ENCODE measurements at regions not wholly inside any gene's neighbourhood (a gene's known extent, or its start where the extent isn't known, plus 50 kb on each side); places are given as distances from the start of the nearest gene placed in this dataset.

- TF ChIP-seq HOMEZ (CRISPR knock-in tag; IDR thresholded peaks at IDR 0.05) = no peak
- TF ChIP-seq ZNF75A (CRISPR knock-in tag; IDR thresholded peaks at IDR 0.05) = no peak
- no peak for TF ChIP-seq ZFX (CRISPR knock-in tag; IDR thresholded peaks at IDR 0.05)
- TF ChIP-seq FOS (IDR thresholded peaks at IDR 0.05; ENCODE audit: extremely low read depth, insufficient read length) = no peak
- TF ChIP-seq FOXP4 (CRISPR knock-in tag; IDR thresholded peaks at IDR 0.05; ENCODE audit: borderline replicate concordance) = no peak
- no peak for TF ChIP-seq RNF219 (CRISPR knock-in tag; IDR thresholded peaks at IDR 0.05)
- TF ChIP-seq CEBPB (tag; IDR thresholded peaks at IDR 0.05) = no peak
- no peak for TF ChIP-seq ZFPM2 (CRISPR knock-in tag; IDR thresholded peaks at IDR 0.05)
- TF ChIP-seq MAFG (tag; conservative IDR thresholded peaks at IDR 0.05) = no peak
- no peak for TF ChIP-seq ZNF324 (CRISPR knock-in tag; IDR thresholded peaks at IDR 0.05)
- TF ChIP-seq ILF3 (IDR thresholded peaks at IDR 0.05; ENCODE audit: borderline replicate concordance) = no peak
- TF ChIP-seq MBD1 (CRISPR knock-in tag; IDR thresholded peaks at IDR 0.05) = no peak
- peak; percentile 97 for TF ChIP-seq ZNF584 (CRISPR knock-in tag; IDR thresholded peaks at IDR 0.05; ENCODE audit: low read depth)
- no peak for TF ChIP-seq POLR2G (IDR thresholded peaks at IDR 0.05; ENCODE audit: low read depth, low read length)
- TF ChIP-seq MCM2 (IDR thresholded peaks at IDR 0.05; ENCODE audit: low read depth) = no peak
- peak; percentile 99 for TF ChIP-seq STAT5A (IDR thresholded peaks at IDR 0.05; ENCODE audit: borderline replicate concordance, low read length)
- no peak for TF ChIP-seq ATF6 (CRISPR knock-in tag; IDR thresholded peaks at IDR 0.05)
- TF ChIP-seq RNF2 (IDR thresholded peaks at IDR 0.05) = peak; percentile 98
- peak; percentile 93 for TF ChIP-seq TCF7 (IDR thresholded peaks at IDR 0.05; ENCODE audit: borderline replicate concordance)
- no peak for TF ChIP-seq STAT5B (CRISPR knock-in tag; IDR thresholded peaks at IDR 0.05)
These were observed 187.1 kb upstream of the TCF21 start (continued) for GRCh38 chr6:133701633-133702331.

Measured in K562 (cell line).